ENCODE measurements at regions not wholly inside any gene's neighbourhood (a gene's known extent, or its start where the extent isn't known, plus 50 kb on each side); places are given as distances from the start of the nearest gene placed in this dataset.
A peak's percentile ranks its signal among the peaks of the same experiment; 100 is the strongest.

GRCh38 chr2:77652499-77652898, 130.3 kb upstream of the LRRTM4 start:
- TF ChIP-seq ZFX (IDR thresholded peaks at IDR 0.05; ENCODE audit: borderline replicate concordance): no peak
- TF ChIP-seq CTCF (IDR thresholded peaks at IDR 0.05): no peak
- H3K27ac ChIP-seq: no peak overlapping the region

- H3K27ac ChIP-seq: peak overlapping the region; percentile 51
- no peak for TF ChIP-seq ZFX (IDR thresholded peaks at IDR 0.05; ENCODE audit: borderline replicate concordance)
- no peak for TF ChIP-seq CTCF (IDR thresholded peaks at IDR 0.05)
Observed at GRCh38 chr2:77664491-77664890, 142.3 kb upstream of the LRRTM4 start.

GRCh38 chr2:77666251-77666980, 144.2 kb upstream of the LRRTM4 start:
- no peak overlapping the region for H3K27ac ChIP-seq
- TF ChIP-seq ZFX (IDR thresholded peaks at IDR 0.05; ENCODE audit: borderline replicate concordance): no peak
- no peak for TF ChIP-seq CTCF (IDR thresholded peaks at IDR 0.05)

- H3K27ac ChIP-seq: 0 out of 2 replicates have a peak overlapping the region, but pooled peaks have one; percentile 20
Observed at GRCh38 chr2:77684543-77685319, 162.6 kb upstream of the LRRTM4 start.

GRCh38 chr2:77712601-77713000, 190.4 kb upstream of the LRRTM4 start:
- TF ChIP-seq CTCF (IDR thresholded peaks at IDR 0.05): no peak
- no peak for TF ChIP-seq ZFX (IDR thresholded peaks at IDR 0.05; ENCODE audit: borderline replicate concordance)

GRCh38 chr2:77713412-77713811, 191.2 kb upstream of the LRRTM4 start:
- no peak for TF ChIP-seq ZFX (IDR thresholded peaks at IDR 0.05; ENCODE audit: borderline replicate concordance)
- TF ChIP-seq CTCF (IDR thresholded peaks at IDR 0.05): no peak
- no peak overlapping the region for H3K27ac ChIP-seq

More at GRCh38 chr2:77712601-77713000, 190.4 kb upstream of the LRRTM4 start:
- H3K27ac ChIP-seq: no peak overlapping the region

GRCh38 chr2:77720115-77720514, 197.9 kb upstream of the LRRTM4 start:
- no peak for TF ChIP-seq ZFX (IDR thresholded peaks at IDR 0.05; ENCODE audit: borderline replicate concordance)
- no peak for TF ChIP-seq CTCF (IDR thresholded peaks at IDR 0.05)
- no peak overlapping the region for H3K27ac ChIP-seq
